NCI-H345 (cell line): ENCODE measurements at regions not wholly inside any gene's neighbourhood (a gene's known extent, or its start where the extent isn't known, plus 50 kb on each side); places are given as distances from the start of the nearest gene placed in this dataset.

Source experiments
- DNase-seq: peaks from one replicate; lab custom pipeline; 2025; lab: John Stamatoyannopoulos, UW

DNA sequence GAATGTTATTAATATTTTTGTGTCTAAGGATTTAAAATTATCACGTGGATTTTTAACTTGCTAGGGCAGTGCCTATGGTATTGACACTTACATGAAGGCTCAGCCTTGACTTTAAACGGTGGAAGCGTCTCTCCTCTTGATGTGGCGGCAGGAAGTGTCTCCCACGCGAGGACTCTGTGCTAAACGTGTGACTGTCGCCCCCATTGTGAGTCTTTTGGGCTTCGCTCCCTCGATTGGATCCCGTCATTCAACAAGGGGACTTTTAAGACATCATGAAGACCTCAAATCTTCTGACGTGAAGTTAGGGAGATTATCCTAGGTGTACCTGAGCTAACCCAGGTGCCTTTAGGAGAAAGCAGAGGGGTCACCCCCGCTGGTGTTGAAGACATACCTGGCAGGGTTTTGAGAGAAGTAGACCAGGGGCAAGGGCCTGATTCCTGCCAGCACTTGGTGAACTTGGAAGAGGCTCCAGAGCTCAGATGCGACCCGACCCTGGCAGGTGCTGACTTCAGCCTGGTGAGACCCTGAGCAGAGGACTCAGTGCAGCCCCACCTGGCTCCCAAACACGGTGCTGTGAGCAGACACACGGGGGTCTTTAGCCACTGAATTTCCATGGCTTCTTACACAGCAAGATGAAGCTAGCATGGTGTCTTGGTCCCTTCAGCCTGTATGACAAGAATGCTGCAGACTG, 55.7 kb upstream of the IRX4 start:
- no peak for DNase-seq

DNA sequence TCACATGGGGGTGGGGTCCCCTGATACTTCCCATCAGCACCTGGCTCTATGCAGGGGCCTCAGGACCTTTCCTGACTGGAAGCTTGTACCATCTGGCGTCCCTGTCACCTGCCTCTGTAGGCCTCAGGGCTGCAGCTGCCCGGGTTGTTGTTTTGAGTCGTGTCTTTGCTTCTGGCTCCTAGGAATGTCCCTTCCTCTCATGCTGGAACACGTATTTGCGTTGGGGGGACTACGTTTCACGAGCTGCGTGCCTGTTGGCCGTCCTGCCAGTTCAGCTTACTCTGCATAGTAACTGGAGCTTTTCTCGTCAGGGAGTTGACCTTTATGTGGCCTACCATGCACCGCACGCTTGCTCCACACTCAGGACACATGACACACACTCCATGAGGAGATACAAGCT, 54.9 kb upstream of the IRX4 start:
- DNase-seq = no peak

DNA sequence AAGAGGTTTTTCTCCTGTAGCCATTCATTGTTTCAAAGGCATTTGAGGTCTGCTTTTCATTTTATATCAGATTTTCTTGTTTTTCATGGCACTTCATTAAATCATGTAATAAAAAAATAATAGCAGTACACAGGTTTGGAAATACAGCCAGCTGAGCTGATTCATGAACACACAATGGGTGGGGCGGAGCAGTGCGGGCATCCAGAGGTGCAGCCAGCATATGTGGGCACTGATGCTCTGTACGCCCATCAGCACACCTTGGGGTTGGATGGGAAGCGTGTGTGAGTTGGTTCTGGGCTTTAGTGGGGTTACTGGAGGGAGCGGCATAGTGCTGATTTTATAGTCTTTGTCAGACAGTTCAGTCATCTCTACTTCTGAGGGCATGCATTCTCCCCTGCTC, 54.2 kb upstream of the IRX4 start:
- no peak for DNase-seq

DNA sequence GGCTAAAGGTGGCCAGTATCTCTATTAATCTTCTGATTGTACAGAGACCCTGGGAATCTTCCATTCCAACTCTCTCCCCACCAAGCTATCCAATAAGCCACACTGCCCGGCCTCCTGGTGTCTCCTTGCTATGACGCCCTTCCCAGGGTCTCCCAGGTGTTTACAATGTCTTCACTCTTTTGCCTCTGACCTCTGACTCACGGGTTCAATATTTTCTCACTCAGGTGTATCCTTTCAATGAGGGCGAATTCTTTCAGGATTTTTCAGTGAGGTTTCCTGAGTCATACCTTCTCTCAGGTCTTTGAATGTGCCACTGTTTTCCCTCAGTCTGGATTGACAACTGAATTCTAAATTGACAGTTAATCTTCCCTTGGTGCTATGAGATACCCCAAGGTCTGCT, 53.7 kb upstream of the IRX4 start:
- no peak for DNase-seq

DNA sequence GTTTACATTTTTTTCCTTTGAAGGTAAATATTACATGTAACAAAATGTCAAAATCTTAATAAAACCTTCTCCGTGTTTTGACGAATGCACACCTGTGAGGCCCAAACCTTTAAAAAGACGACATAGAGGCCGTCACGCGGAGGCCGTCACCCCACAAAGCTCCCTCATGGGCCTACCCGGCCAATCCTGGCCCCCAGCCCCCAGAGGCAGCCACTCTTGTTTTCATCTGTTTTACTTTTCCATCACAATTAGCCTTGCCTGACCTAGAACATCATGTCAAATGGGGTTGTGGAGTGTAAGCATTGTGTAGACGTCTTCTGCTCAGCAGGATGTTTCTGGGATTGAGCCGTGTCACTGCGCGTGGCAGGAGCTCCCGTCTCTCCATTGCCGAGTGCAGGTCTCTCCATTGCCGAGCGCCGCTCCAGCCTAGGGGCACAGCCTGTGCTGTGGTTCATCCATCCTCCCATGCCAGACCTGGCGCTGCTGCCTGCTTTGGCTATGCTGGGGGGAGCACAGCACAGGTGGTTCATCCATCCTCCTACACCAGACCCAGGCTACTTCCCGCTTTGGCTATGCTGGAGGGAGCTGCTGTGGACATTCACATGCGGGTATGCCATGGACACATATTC, 52.2 kb upstream of the IRX4 start:
- no peak for DNase-seq

DNA sequence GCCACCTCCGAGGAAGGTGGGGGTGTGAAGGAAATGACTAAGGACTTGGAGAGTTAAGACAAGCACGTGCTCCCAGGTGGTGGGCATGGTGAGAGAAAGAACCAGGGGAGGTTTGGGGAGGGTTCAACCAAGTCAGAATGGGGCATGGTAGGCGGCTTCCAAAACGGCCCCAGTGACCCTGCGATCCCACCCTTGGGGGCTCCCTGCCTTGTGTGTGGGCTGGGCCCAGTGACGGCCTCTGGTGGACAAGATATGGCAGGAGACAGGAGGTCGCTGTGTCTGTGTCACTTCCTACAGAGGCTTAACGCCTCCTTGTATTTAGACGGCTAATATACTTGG, 51.3 kb upstream of the IRX4 start:
- DNase-seq = no peak

DNA sequence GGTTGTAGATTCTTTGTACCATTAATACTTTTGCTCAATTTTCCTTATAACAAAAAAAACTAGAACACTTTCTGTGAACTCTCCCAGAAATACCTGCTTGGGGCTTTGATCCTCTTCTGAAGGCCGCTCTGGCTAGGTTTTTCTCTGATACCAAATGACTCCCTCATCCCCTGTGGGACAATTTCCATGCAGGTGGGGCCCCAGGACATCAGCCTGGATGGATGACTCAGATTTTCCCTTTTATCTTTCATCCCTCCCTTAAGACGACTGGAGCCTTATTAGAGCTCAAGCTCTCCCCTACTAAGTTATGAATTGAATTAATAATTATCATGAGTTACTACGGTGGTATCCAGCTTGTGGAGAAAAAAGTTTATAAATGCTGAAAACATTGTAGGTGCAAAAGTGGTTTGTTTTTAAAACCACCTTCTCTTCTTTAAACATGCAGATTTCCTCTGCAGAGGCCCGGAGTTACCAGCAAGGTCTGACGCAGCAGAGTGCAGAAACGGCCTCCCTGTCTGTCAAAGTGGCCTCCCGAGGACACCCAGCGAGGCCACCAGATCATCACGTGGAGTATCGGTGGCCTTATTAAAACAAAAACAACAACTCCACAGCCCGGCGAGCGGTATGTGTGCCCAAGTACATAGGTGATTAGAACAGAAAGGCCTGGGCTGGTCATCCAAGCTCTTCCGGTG, 50.8 kb upstream of the IRX4 start:
- DNase-seq = no peak
